GM12878 (cell line): ENCODE measurements at regions not wholly inside any gene's neighbourhood (a gene's known extent, or its start where the extent isn't known, plus 50 kb on each side); places are given as distances from the start of the nearest gene placed in this dataset.

Experiments used
- BHLHE40 ChIP-seq, 2 experiments: fragments of 450-650 bp in 1 of 2; IDR thresholded peaks; 2 replicates each; pipeline ENCODE4 v1.6.1; 2011 to 2017; ENCODE audit warnings: low read depth in 2 of 2, borderline replicate concordance in 1 of 2, improper control_type of control experiment in 1 of 2, low read length in 1 of 2, mild to moderate bottlenecking in 1 of 2
- CEBPB ChIP-seq, 2 experiments: fragments of 150-350 bp in 1 of 2; IDR thresholded peaks; 2 replicates each; pipeline ENCODE4 v1.6.1; 2012 to 2014; ENCODE audit warnings: low read depth in 2 of 2, low read length in 2 of 2, borderline replicate concordance in 1 of 2, inconsistent platforms in 1 of 2
- CTCF ChIP-seq, 3 experiments: IDR thresholded peaks in 2 of 3; conservative IDR thresholded peaks in 1 of 3; 2 replicates each; pipeline ENCODE4 v1.5.1; 2011; ENCODE audit warnings: low read depth in 3 of 3, low read length in 3 of 3, mild to moderate bottlenecking in 3 of 3, control low read depth in 2 of 3, moderate library complexity in 2 of 3, inconsistent platforms in 1 of 3, mixed read lengths in 1 of 3; ENCODE audit not compliant: control insufficient read depth in 2 of 3, insufficient read depth in 1 of 3; ENCODE audit errors: extremely low read depth in 1 of 3
- EP300 ChIP-seq, 2 experiments: fragments of 150-350 bp in 1 of 2; IDR thresholded peaks; 2 replicates each; pipeline ENCODE4 v1.6.1; 2011 to 2012; ENCODE audit warnings: low read depth in 2 of 2, low read length in 2 of 2, borderline replicate concordance in 1 of 2, improper control_type of control experiment in 1 of 2, inconsistent platforms in 1 of 2; ENCODE audit not compliant: control insufficient read depth in 1 of 2
- FOS ChIP-seq: IDR thresholded peaks from 3 replicates; pipeline ENCODE4 v1.6.1; 2011; ENCODE audit warnings: borderline replicate concordance; ENCODE audit not compliant: insufficient read length; ENCODE audit errors: extremely low read depth
- MTA3 ChIP-seq: IDR thresholded peaks from 2 replicates; pipeline ENCODE4 v1.6.1; 2012; ENCODE audit warnings: low read length, inconsistent platforms, borderline replicate concordance
- PAX5 ChIP-seq: IDR thresholded peaks from 2 replicates; pipeline ENCODE4 v1.6.1; 2011; ENCODE audit warnings: low read depth, low read length, borderline replicate concordance
- POLR2A ChIP-seq: IDR thresholded peaks from 2 replicates; pipeline ENCODE4 v1.6.1; 2011; ENCODE audit warnings: low read depth, mild to moderate bottlenecking, low read length
- WRNIP1 ChIP-seq: IDR thresholded peaks from 2 replicates; pipeline ENCODE4 v1.6.1; 2011; ENCODE audit warnings: low read depth, low read length, improper control_type of control experiment, borderline replicate concordance
- ZNF274 ChIP-seq: IDR thresholded peaks from one replicate; pipeline ENCODE4 v1.8.0; 2011; ENCODE audit not compliant: insufficient read length, insufficient read depth
- TF ChIP-seq, protein P1 (sequence below): IDR thresholded peaks from 2 replicates; pipeline ENCODE4 v1.6.1; 2012; ENCODE audit warnings: mild to moderate bottlenecking, low read depth, low read length

DNA sequence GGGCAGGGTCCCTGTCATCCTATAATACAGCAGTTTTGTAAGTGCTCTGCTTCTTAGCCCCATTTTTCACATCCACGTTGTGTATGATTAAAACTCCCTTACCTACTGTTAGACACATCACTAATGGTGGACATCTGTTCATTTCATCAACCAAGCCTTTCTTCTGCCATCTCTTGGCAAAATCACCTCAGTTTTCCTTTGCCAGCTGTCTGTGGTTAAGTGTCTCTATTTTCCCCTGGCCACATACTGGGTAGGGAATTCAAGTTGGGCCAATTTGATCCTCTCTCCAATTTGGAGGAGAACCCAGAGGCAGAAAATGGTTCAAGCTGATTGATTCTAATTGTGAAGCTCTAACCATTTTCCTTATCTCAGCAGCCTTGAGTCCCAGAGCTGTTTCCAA lies 436.1 kb downstream of the PCDH7 start:
- TF ChIP-seq CTCF (IDR thresholded peaks at IDR 0.05 in 2 of 3, conservative IDR thresholded peaks at IDR 0.05 in 1 of 3; ENCODE audit: control insufficient read depth in 2 of 3, extremely low read depth in 1 of 3, insufficient read depth in 1 of 3, low read depth in 3 of 3, low read length in 3 of 3) (no peak), POLR2A (no peak), ZNF274 (no peak), PAX5 (no peak), WRNIP1 (no peak), MTA3 (no peak), FOS (no peak), EP300 (IDR thresholded peaks at IDR 0.05; ENCODE audit: borderline replicate concordance in 1 of 2, control insufficient read depth in 1 of 2, low read depth in 2 of 2, low read length in 2 of 2) (no peak), CEBPB (IDR thresholded peaks at IDR 0.05; ENCODE audit: borderline replicate concordance in 1 of 2, low read depth in 2 of 2, low read length in 2 of 2) (no peak), BHLHE40 (IDR thresholded peaks at IDR 0.05; ENCODE audit: borderline replicate concordance in 1 of 2, low read depth in 2 of 2, low read length in 1 of 2) (no peak)
- TF ChIP-seq, protein P1, sequence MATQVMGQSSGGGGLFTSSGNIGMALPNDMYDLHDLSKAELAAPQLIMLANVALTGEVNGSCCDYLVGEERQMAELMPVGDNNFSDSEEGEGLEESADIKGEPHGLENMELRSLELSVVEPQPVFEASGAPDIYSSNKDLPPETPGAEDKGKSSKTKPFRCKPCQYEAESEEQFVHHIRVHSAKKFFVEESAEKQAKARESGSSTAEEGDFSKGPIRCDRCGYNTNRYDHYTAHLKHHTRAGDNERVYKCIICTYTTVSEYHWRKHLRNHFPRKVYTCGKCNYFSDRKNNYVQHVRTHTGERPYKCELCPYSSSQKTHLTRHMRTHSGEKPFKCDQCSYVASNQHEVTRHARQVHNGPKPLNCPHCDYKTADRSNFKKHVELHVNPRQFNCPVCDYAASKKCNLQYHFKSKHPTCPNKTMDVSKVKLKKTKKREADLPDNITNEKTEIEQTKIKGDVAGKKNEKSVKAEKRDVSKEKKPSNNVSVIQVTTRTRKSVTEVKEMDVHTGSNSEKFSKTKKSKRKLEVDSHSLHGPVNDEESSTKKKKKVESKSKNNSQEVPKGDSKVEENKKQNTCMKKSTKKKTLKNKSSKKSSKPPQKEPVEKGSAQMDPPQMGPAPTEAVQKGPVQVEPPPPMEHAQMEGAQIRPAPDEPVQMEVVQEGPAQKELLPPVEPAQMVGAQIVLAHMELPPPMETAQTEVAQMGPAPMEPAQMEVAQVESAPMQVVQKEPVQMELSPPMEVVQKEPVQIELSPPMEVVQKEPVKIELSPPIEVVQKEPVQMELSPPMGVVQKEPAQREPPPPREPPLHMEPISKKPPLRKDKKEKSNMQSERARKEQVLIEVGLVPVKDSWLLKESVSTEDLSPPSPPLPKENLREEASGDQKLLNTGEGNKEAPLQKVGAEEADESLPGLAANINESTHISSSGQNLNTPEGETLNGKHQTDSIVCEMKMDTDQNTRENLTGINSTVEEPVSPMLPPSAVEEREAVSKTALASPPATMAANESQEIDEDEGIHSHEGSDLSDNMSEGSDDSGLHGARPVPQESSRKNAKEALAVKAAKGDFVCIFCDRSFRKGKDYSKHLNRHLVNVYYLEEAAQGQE, result no peak
